Vagina (tissue), 2 donors: ENCODE measurements at regions not wholly inside any gene's neighbourhood (a gene's known extent, or its start where the extent isn't known, plus 50 kb on each side); places are given as distances from the start of the nearest gene placed in this dataset.

Experiments used
- CTCF ChIP-seq, 3 experiments: fragments of 450-650 bp in 2 of 3; fragments of 200-600 bp in 1 of 3; sonication (generic) in 1 of 3; IDR thresholded peaks; one replicate each; pipeline ENCODE4 v1.5.1; 2017 to 2019; ENCODE audit warnings: antibody characterized with exemption in 3 of 3, mild to moderate bottlenecking in 2 of 3, moderate library complexity in 2 of 3
- POLR2A ChIP-seq, 2 donors: fragments of 450-650 bp; IDR thresholded peaks; one replicate each; pipeline ENCODE4 v1.6.1; 2017; ENCODE audit warnings: antibody characterized with exemption in 2 of 2, mild to moderate bottlenecking in 2 of 2, moderate library complexity in 2 of 2
- POLR2AphosphoS5 ChIP-seq, 2 donors: sonication (generic); formaldehyde crosslinking; IDR thresholded peaks; one replicate each; pipeline ENCODE4 v1.9.0; 2017; ENCODE audit warnings: antibody characterized with exemption in 2 of 2, mild to moderate bottlenecking in 2 of 2, low read depth in 1 of 2; ENCODE audit not compliant: insufficient read depth in 1 of 2

- TF ChIP-seq CTCF (IDR thresholded peaks at IDR 0.05) (no peak), POLR2A (IDR thresholded peaks at IDR 0.05) (no peak), POLR2AphosphoS5 (IDR thresholded peaks at IDR 0.05; ENCODE audit: insufficient read depth in 1 of 2, low read depth in 1 of 2) (no peak)
These were observed 76.0 kb upstream of the XPA start for GRCh38 chr9:97773091-97773490.
